Breast epithelium (tissue), 3 donors: ENCODE measurements at regions not wholly inside any gene's neighbourhood (a gene's known extent, or its start where the extent isn't known, plus 50 kb on each side); places are given as distances from the start of the nearest gene placed in this dataset.

Experiments
- POLR2A ChIP-seq: fragments of 450-650 bp; IDR thresholded peaks from one replicate; pipeline ENCODE4 v1.6.1; 2016; ENCODE audit warnings: antibody characterized with exemption, mild to moderate bottlenecking, moderate library complexity
- TF ChIP-seq, protein P1 (sequence below), 3 donors: fragments of 450-650 bp; IDR thresholded peaks; one replicate each; pipeline ENCODE4 v1.5.1; 2016 to 2017; ENCODE audit warnings: antibody characterized with exemption in 3 of 3, mild to moderate bottlenecking in 3 of 3, moderate library complexity in 3 of 3

DNA sequence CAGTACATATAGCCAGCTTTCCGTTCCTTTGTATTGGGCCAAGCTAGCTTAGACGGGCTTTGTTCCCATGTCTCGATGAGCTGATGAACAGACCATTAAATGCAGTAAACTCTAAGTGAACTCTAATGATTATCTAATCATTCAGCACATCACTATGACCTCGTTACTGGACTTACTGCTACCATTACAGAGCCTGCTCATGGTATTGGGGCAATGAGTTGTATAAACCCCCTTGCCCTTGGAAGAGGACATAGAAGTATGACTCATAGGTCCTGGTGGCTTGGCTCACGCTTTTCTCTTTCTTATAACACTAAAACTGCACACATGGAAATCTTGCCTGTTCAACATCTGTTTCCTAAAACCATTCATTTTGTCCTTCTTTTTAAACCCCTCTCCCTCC, 93.6 kb upstream of the DYNLRB2 start:
- TF ChIP-seq POLR2A, result no peak
- TF ChIP-seq, protein P1, sequence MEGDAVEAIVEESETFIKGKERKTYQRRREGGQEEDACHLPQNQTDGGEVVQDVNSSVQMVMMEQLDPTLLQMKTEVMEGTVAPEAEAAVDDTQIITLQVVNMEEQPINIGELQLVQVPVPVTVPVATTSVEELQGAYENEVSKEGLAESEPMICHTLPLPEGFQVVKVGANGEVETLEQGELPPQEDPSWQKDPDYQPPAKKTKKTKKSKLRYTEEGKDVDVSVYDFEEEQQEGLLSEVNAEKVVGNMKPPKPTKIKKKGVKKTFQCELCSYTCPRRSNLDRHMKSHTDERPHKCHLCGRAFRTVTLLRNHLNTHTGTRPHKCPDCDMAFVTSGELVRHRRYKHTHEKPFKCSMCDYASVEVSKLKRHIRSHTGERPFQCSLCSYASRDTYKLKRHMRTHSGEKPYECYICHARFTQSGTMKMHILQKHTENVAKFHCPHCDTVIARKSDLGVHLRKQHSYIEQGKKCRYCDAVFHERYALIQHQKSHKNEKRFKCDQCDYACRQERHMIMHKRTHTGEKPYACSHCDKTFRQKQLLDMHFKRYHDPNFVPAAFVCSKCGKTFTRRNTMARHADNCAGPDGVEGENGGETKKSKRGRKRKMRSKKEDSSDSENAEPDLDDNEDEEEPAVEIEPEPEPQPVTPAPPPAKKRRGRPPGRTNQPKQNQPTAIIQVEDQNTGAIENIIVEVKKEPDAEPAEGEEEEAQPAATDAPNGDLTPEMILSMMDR (IDR thresholded peaks at IDR 0.05), result no peak
